Esophagus muscularis mucosa (tissue), 4 donors: ENCODE measurements at regions not wholly inside any gene's neighbourhood (a gene's known extent, or its start where the extent isn't known, plus 50 kb on each side); places are given as distances from the start of the nearest gene placed in this dataset.
"Not testable (repeated sequence)": the region's sequence is repeated elsewhere in the genome, so short reads cannot be mapped to it uniquely, and the experiment has no call there.

ENCODE experiments used
- EP300 ChIP-seq: sonication (generic); formaldehyde crosslinking; IDR thresholded peaks from one replicate; pipeline ENCODE4 v1.6.1; 2017; ENCODE audit warnings: antibody characterized with exemption
- POLR2A ChIP-seq: fragments of 450-650 bp; IDR thresholded peaks from one replicate; pipeline ENCODE4 v1.6.1; 2017; ENCODE audit warnings: antibody characterized with exemption, moderate library complexity, mild to moderate bottlenecking, low read depth
- POLR2AphosphoS5 ChIP-seq, 2 donors: sonication (generic); formaldehyde crosslinking; IDR thresholded peaks; one replicate each; pipeline ENCODE4 v1.6.1; 2017; ENCODE audit warnings: antibody characterized with exemption in 2 of 2
- TF ChIP-seq, protein P1 (sequence below), 3 experiments: fragments of 200-600 bp in 2 of 3; fragments of 450-650 bp in 1 of 3; sonication (generic) in 2 of 3; IDR thresholded peaks; one replicate each; pipeline ENCODE4 v1.5.1; 2017 to 2019; ENCODE audit warnings: antibody characterized with exemption in 3 of 3, mild to moderate bottlenecking in 2 of 3, moderate library complexity in 1 of 3

DNA sequence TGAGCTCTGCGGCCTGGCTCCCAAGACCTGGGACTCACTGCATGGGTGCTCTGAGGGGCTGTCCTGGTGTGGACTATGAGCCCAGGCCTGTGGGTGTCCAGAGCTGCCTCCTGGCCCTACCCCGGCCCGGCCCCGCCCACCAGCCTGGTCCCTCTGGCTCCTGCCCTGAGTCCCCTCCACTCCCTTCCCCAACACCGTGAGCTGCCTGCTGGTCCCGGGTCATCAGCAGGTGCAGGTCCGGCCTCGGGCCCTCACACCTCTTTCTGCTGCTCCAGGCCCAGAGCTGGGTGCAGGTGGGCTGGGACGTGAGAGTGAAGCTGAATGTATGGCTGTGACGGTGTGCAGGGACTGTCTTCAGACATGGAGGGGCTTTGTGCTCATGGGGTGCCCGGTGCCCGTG is 193.7 kb downstream of the TMEM121 start:
- TF ChIP-seq, protein P1, sequence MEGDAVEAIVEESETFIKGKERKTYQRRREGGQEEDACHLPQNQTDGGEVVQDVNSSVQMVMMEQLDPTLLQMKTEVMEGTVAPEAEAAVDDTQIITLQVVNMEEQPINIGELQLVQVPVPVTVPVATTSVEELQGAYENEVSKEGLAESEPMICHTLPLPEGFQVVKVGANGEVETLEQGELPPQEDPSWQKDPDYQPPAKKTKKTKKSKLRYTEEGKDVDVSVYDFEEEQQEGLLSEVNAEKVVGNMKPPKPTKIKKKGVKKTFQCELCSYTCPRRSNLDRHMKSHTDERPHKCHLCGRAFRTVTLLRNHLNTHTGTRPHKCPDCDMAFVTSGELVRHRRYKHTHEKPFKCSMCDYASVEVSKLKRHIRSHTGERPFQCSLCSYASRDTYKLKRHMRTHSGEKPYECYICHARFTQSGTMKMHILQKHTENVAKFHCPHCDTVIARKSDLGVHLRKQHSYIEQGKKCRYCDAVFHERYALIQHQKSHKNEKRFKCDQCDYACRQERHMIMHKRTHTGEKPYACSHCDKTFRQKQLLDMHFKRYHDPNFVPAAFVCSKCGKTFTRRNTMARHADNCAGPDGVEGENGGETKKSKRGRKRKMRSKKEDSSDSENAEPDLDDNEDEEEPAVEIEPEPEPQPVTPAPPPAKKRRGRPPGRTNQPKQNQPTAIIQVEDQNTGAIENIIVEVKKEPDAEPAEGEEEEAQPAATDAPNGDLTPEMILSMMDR (IDR thresholded peaks at IDR 0.05) = not testable (repeated sequence)
- not testable (repeated sequence) for TF ChIP-seq EP300; POLR2A; POLR2AphosphoS5 (IDR thresholded peaks at IDR 0.05)
